Mesothelial cell of epicardium (in vitro differentiated cells): ENCODE measurements at regions not wholly inside any gene's neighbourhood (a gene's known extent, or its start where the extent isn't known, plus 50 kb on each side); places are given as distances from the start of the nearest gene placed in this dataset.

Source experiments
- DNase-seq, 2 experiments: peaks; one replicate each; pipeline ENCODE4 v3.0.0; 2021; ENCODE audit warnings: low spot score in 2 of 2; ENCODE audit not compliant: unreplicated experiment in 2 of 2
- H3K27ac Mint-ChIP-seq: 2 replicates; pipeline ENCODE4 v1.8.0; 2021; ENCODE audit warnings: mixed read lengths
- H3K27me3 Mint-ChIP-seq: 2 replicates; pipeline ENCODE4 v1.8.0; 2021; ENCODE audit warnings: low read depth, mixed read lengths
- H3K36me3 Mint-ChIP-seq: 2 replicates; pipeline ENCODE4 v1.8.0; 2021; ENCODE audit warnings: mixed read lengths
- H3K4me1 Mint-ChIP-seq: 2 replicates; pipeline ENCODE4 v1.8.0; 2021; ENCODE audit warnings: mixed read lengths
- H3K4me3 Mint-ChIP-seq: 2 replicates; pipeline ENCODE4 v1.8.0; 2021; ENCODE audit warnings: mild to moderate bottlenecking, moderate library complexity, mixed read lengths
- H3K9me3 Mint-ChIP-seq: 2 replicates; pipeline ENCODE4 v1.8.0; 2021; ENCODE audit warnings: mixed read lengths
- CTCF ChIP-seq: fragments of 200-600 bp; sonication (generic); IDR thresholded peaks from one replicate; pipeline ENCODE4 v1.5.0; 2021; ENCODE audit warnings: antibody characterized with exemption; ENCODE audit not compliant: unreplicated experiment

GRCh38 chr3:106678657-106679390 is 698.4 kb upstream of the CCDC54 start:
- no peak for TF ChIP-seq CTCF
- Mint-ChIP-seq H3K4me1 (peaks cover 2% of the 10 kb centered on the region), H3K4me3 (no peak overlapping the region)

GRCh38 chr3:106683953-106684620 is 693.2 kb upstream of the CCDC54 start:
- Mint-ChIP-seq H3K27ac (no peak overlapping the region), H3K36me3 (no peaks in the 10 kb centered on the region), H3K9me3 (no peaks in the 10 kb centered on the region), H3K4me3 (no peak overlapping the region), H3K4me1 (peaks cover 4% of the 10 kb centered on the region), H3K27me3 (no peaks in the 10 kb centered on the region)
- TF ChIP-seq CTCF: no peak
- no peak for DNase-seq

More at GRCh38 chr3:106678657-106679390, 698.4 kb upstream of the CCDC54 start:
- Mint-ChIP-seq H3K27ac (no peak overlapping the region), H3K9me3 (no peaks in the 10 kb centered on the region), H3K27me3 (no peaks in the 10 kb centered on the region), H3K36me3 (no peaks in the 10 kb centered on the region)
- no peak for DNase-seq

- Mint-ChIP-seq H3K4me3 (no peak overlapping the region), H3K9me3 (no peaks in the 10 kb centered on the region), H3K36me3 (no peaks in the 10 kb centered on the region), H3K27ac (no peak overlapping the region), H3K4me1 (peaks cover 4% of the 10 kb centered on the region), H3K27me3 (no peaks in the 10 kb centered on the region)
- no peak for TF ChIP-seq CTCF
- DNase-seq: no peak
Observed at GRCh38 chr3:106685745-106686144, 691.5 kb upstream of the CCDC54 start.

DNA sequence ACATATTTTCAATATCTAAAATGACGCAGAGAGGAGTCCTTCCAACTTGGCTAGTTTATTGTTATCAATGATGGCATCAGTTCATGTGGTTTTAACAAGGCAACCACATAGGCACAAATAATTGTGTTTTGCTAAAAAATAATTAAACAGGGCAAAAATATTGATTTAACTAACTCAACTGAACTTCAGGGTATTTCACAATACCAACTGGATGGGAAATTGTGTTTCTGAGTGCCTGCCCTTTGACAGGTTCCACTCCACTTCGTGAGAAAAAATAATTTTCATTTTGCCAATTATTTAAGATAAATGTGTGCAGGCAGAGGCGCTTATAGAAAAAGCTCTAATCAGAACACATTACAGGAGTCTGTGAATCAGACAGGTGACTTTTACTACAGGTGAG is 689.3 kb upstream of the CCDC54 start:
- DNase-seq: no peak
- Mint-ChIP-seq H3K27ac (no peak overlapping the region), H3K4me1 (peaks cover 4% of the 10 kb centered on the region), H3K9me3 (no peaks in the 10 kb centered on the region), H3K27me3 (no peaks in the 10 kb centered on the region), H3K4me3 (no peak overlapping the region), H3K36me3 (no peaks in the 10 kb centered on the region)
- no peak for TF ChIP-seq CTCF

DNA sequence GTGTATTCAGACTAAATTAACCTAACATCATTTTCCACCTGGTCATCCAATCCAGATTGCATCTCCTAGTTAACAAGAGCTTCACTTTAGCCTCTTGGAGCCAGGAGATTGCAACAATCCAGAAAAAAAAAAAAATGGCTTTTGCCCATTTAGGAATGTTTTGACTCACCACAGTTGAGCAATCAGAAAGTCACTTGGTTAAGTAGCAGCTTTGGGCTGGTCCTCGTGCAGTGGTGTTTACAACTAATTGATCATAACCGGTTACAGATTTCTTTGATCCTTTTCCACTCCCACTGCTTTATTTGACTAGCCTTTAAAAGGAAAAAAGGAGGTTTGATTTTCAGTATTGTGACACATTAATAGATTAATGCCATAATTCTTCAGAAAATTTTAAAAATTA is 688.8 kb upstream of the CCDC54 start:
- no peaks in the 10 kb centered on the region for H3K36me3 Mint-ChIP-seq
- H3K4me1 Mint-ChIP-seq: peaks cover 4% of the 10 kb centered on the region
- H3K27me3 Mint-ChIP-seq: no peaks in the 10 kb centered on the region
- H3K27ac Mint-ChIP-seq: no peak overlapping the region
- no peak overlapping the region for H3K4me3 Mint-ChIP-seq
- no peaks in the 10 kb centered on the region for H3K9me3 Mint-ChIP-seq
- no peak for DNase-seq
- no peak for TF ChIP-seq CTCF
